Esophagus squamous epithelium (tissue), 4 donors: ENCODE measurements at regions not wholly inside any gene's neighbourhood (a gene's known extent, or its start where the extent isn't known, plus 50 kb on each side); places are given as distances from the start of the nearest gene placed in this dataset.

Experiments
- CTCF ChIP-seq, 6 experiments: fragments of 450-650 bp in 4 of 6; fragments of 200-600 bp in 2 of 6; sonication (generic) in 2 of 6; IDR thresholded peaks; one replicate each; pipeline ENCODE4 v1.5.1; 2016 to 2019; ENCODE audit warnings: antibody characterized with exemption in 6 of 6, mild to moderate bottlenecking in 4 of 6, moderate library complexity in 4 of 6
- POLR2A ChIP-seq, 4 donors: fragments of 450-650 bp; IDR thresholded peaks; one replicate each; pipeline ENCODE4 v1.6.1; 2017; ENCODE audit warnings: antibody characterized with exemption in 4 of 4, mild to moderate bottlenecking in 4 of 4, moderate library complexity in 3 of 4

GRCh38 chr6:21937466-21937865, 343.9 kb downstream of the SOX4 start:
- TF ChIP-seq CTCF (IDR thresholded peaks at IDR 0.05) (no peak), POLR2A (IDR thresholded peaks at IDR 0.05) (no peak)
